HEK293T (cell line): ENCODE measurements at regions not wholly inside any gene's neighbourhood (a gene's known extent, or its start where the extent isn't known, plus 50 kb on each side); places are given as distances from the start of the nearest gene placed in this dataset.

Experiments used
- ARNT ChIP-seq: fragments of 450-650 bp; IDR thresholded peaks from 2 replicates; pipeline ENCODE4 v1.6.1; 2017; ENCODE audit warnings: mild to moderate bottlenecking
- BHLHE40 ChIP-seq: fragments of 450-650 bp; IDR thresholded peaks from 2 replicates; pipeline ENCODE4 v1.6.1; 2016; ENCODE audit warnings: mild to moderate bottlenecking, moderate library complexity, borderline replicate concordance
- ELF4 ChIP-seq: fragments of 450-650 bp; IDR thresholded peaks from 2 replicates; pipeline ENCODE4 v1.6.1; 2017; ENCODE audit warnings: antibody characterized with exemption
- FOXA1 ChIP-seq: fragments of 450-650 bp; IDR thresholded peaks from 2 replicates; pipeline ENCODE4 v1.6.1; 2016; ENCODE audit warnings: mild to moderate bottlenecking
- FOXK2 ChIP-seq: fragments of 450-650 bp; IDR thresholded peaks from 2 replicates; pipeline ENCODE4 v1.6.1; 2016; ENCODE audit warnings: mild to moderate bottlenecking
- FOXM1 ChIP-seq: fragments of 450-650 bp; IDR thresholded peaks from 2 replicates; pipeline ENCODE4 v1.6.1; 2017; ENCODE audit warnings: mild to moderate bottlenecking, borderline replicate concordance
- HDGF ChIP-seq: fragments of 450-650 bp; IDR thresholded peaks from 2 replicates; pipeline ENCODE4 v1.6.1; 2017; ENCODE audit warnings: antibody characterized with exemption, borderline replicate concordance
- L3MBTL2 ChIP-seq: fragments of 450-650 bp; conservative IDR thresholded peaks from 2 replicates; pipeline ENCODE4 v1.6.1; 2016; ENCODE audit warnings: mild to moderate bottlenecking
- NFRKB ChIP-seq: fragments of 450-650 bp; IDR thresholded peaks from 2 replicates; pipeline ENCODE4 v1.6.1; 2016; ENCODE audit warnings: mild to moderate bottlenecking, moderate library complexity
- PKNOX1 ChIP-seq: fragments of 450-650 bp; IDR thresholded peaks from 2 replicates; pipeline ENCODE4 v1.6.1; 2016
- SP1 ChIP-seq: fragments of 450-650 bp; IDR thresholded peaks from 2 replicates; pipeline ENCODE4 v1.6.1; 2017
- SUZ12 ChIP-seq: fragments of 450-650 bp; IDR thresholded peaks from 2 replicates; pipeline ENCODE4 v1.6.1; 2016; ENCODE audit warnings: mild to moderate bottlenecking
- TARDBP ChIP-seq: fragments of 450-650 bp; IDR thresholded peaks from 2 replicates; pipeline ENCODE4 v1.6.1; 2016
- ZNF384 ChIP-seq: fragments of 450-650 bp; IDR thresholded peaks from 2 replicates; pipeline ENCODE4 v1.6.1; 2016

GRCh38 chr4:86446996-86447395, 87.1 kb upstream of the MAPK10 start:
- no peak for TF ChIP-seq SP1
- TF ChIP-seq FOXM1, result no peak
- TF ChIP-seq TARDBP, result no peak
- TF ChIP-seq ARNT, result no peak
- no peak for TF ChIP-seq NFRKB
- TF ChIP-seq SUZ12, result no peak
- TF ChIP-seq FOXA1, result no peak
- TF ChIP-seq ZNF384, result no peak
- no peak for TF ChIP-seq L3MBTL2
- TF ChIP-seq ELF4, result no peak
- TF ChIP-seq BHLHE40, result no peak
- TF ChIP-seq PKNOX1, result no peak
- TF ChIP-seq HDGF, result no peak
- no peak for TF ChIP-seq FOXK2
